ENCODE measurements at regions not wholly inside any gene's neighbourhood (a gene's known extent, or its start where the extent isn't known, plus 50 kb on each side); places are given as distances from the start of the nearest gene placed in this dataset.
A peak's percentile ranks its signal among the peaks of the same experiment; 100 is the strongest.
"Not testable (repeated sequence)": the region's sequence is repeated elsewhere in the genome, so short reads cannot be mapped to it uniquely, and the experiment has no call there.

GRCh38 chr10:124324451-124324850 lies 94.3 kb downstream of the OAT start:
- no peak for DNase-seq

- DNase-seq, result no peak
Measured at GRCh38 chr10:124323806-124324205, 94.9 kb downstream of the OAT start.

DNA sequence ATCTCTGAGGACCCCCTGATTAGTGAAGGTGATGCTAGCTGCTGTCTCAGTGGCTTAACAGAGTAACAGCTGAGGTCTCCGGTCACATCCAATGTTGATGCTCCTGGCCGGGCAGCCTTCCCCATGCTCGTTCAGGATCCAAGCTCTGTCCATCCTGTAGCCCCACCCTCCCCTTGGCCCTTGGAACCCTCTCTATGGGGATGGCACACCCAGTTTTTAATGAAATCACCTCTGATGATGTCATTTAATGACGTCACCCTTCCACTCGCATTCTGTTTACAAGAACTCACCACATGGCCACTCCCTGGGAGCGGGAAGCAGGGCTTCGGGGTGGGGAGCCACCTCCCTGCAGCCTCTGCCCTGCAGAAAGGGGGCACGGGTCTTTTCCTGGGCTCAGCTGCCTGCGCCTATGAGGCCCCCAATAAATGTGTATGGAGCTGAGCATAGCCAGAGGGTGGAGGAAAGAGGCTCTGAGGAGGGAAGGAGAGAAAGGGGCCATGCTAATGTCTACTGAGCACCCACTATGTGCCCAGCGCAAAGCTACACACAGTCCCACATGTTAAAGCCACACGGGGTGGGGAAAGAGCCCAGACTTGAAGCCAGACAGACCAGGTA lies 95.5 kb downstream of the OAT start:
- DNase-seq, result no peak

GRCh38 chr10:124322191-124322980 lies 96.3 kb downstream of the OAT start:
- no peak for DNase-seq

DNA sequence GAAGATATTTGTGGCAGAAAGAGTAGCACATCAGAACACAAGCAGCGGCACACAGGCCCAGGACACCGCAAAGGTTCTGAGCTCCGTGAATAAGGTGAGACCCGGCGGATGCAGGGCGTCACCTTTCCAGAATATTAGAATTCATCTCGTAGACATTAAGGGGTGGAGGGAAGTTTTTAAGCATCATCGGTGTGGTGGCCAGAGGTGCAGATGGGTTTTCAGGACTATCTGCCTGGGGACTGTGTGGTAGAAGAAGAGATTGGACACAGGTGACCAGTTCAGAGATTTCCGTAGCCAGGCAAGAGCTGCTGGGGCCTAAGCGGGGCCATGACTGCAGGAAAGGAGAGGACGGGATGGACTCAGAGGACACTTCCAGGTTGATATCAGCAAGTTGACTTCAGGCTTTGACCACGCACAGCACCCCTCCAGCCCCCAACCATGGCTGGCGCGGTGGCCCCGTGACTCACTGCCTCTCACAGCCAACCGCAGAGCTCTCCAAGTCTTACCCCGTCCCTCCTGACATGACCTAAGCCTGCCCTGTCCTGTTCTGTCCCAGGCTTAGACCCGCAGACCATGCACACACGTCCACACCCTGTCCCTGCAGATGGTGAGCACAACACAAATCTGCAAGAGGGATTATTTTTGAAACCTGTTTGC lies 97.2 kb downstream of the OAT start:
- DNase-seq, result no peak

- DNase-seq, result no peak
Measured at GRCh38 chr10:124320778-124321432, 97.8 kb downstream of the OAT start.

- no peak for DNase-seq
Measured at GRCh38 chr10:124319926-124320391, 98.8 kb downstream of the OAT start.

- DNase-seq, result not testable (repeated sequence)
Measured at GRCh38 chr10:124319520-124319919, 99.2 kb downstream of the OAT start.

DNA sequence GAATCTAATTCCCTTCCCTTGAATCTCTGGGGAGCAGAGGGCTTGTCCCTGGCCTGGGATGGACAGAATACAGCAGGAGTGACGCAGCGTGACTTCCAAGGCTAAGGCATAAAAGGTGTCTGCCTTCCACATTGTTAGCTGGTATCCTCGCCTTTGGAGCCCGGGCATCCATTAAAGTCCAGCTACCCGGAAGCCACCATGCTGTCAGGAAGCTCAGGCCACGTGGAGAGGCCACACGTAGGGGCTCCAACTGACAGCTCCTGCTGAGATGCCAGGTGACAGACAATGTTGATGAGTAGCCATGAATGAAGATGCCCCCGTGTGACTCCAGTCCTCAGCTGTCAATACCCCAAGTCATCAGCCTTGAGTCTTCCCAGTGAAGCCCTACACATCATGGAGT lies 99.9 kb downstream of the OAT start:
- no peak for DNase-seq

DNA sequence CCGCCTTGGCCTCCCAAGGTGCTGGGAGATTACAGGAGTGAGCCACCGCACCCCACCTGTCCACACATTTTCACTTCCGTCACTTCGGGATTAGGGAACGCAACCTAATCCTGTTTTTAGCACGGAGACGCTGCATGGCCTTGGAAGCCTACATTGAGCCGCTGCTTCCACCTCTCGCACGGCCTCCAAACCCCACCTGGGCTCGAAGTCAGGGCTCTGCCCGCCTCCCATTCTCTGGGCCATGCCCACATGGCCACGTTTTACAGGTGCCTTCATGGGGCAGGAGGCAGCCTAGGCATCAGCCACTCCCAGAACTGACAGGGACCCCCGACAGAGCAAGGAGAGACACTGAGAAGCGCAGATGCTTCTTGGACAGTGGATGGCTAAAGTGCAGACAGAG lies 100.6 kb downstream of the OAT start:
- DNase-seq, result no peak

DNA sequence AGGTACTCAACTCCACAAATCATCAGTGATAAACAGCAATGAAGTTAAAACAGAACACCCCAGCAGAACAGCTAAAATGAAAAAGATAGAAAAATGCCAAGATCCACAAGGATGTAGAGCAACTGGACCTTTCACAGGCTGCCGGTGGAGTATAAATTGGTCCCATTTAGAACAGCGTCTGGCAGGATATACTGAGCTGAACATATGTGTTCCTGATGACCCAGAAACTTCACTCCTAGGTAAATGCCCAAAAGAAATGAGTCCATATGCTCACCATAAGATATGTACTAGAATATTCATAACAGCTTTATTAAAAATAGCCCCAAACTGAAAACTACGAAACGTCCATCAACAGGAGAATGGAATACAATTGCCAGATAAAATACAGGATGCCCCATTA lies 102.4 kb downstream of the OAT start:
- no peak for DNase-seq

- DNase-seq, result no peak
Measured at GRCh38 chr10:124315591-124316270, 103.0 kb downstream of the OAT start.

DNA sequence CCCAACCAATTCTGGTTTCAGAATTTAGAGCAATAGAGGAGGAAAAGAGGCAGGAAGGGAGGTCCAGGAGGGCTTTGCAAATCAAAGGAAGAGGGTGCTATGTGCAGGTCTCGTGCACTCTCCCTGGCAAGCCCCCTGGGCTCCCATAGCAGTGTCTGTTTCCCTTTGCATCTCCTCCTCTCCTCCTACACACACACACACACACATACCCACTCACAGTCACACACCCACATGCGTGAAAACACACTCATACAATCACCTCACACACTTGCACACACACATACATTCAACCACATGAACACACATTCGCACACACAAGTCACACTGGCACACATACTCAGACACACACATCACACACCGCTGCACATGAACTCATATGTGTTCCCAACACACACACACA lies 105.3 kb downstream of the OAT start:
- DNase-seq, result no peak

- no peak for DNase-seq
Measured at GRCh38 chr10:124308811-124309210, 109.9 kb downstream of the OAT start.

GRCh38 chr10:124308056-124308645 lies 110.6 kb downstream of the OAT start:
- DNase-seq, result no peak

GRCh38 chr10:124307591-124307990 lies 111.1 kb downstream of the OAT start:
- DNase-seq, result no peak

- DNase-seq, result peak; percentile 32
Measured at GRCh38 chr10:124306922-124307371, 111.8 kb downstream of the OAT start.

- no peak for DNase-seq
Measured at GRCh38 chr10:124306520-124306919, 112.2 kb downstream of the OAT start.

DNA sequence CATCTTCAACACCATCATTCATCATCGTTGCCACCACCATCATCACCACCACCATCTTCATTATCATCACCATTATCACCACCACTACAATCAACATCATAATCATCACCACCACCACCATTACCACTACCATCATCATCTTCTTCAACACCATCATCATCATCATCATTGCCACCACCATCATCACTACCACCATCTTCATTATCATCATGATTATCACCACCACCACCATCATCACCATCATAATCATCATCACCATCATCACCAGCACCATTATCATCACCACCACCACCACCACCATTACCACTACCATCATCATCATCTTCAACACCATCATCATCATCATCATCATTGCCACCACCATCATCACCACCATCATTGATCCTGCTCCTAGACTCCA lies 112.7 kb downstream of the OAT start:
- no peak for DNase-seq

DNA sequence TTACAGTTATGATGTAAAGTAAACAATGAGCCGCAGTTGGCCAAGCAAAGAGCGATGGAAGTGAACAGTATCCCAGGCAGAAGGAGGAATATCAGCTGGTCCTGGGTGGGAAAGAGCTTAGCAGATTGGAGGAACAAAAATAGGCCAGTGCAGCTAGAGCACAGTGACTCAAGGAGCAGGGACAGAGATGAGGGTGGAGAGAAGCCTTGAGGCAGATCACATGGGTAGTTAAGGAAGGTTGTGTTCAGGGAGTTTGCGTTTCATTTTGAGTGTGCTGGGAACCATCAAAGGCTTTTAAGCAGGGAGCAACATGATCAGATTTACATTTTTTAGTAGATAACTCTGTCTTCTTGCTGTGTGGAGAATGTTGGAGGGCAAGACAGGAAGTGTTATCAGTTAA lies 113.6 kb downstream of the OAT start:
- no peak for DNase-seq

- DNase-seq, result no peak
Measured at GRCh38 chr10:124303662-124304418, 114.9 kb downstream of the OAT start.
